Esophagus muscularis mucosa (tissue), 3 donors: ENCODE measurements at regions not wholly inside any gene's neighbourhood (a gene's known extent, or its start where the extent isn't known, plus 50 kb on each side); places are given as distances from the start of the nearest gene placed in this dataset.

Experiments
- CTCF ChIP-seq, 3 experiments: fragments of 200-600 bp in 2 of 3; fragments of 450-650 bp in 1 of 3; sonication (generic) in 2 of 3; IDR thresholded peaks; one replicate each; pipeline ENCODE4 v1.5.1; 2017 to 2019; ENCODE audit warnings: antibody characterized with exemption in 3 of 3, mild to moderate bottlenecking in 2 of 3, moderate library complexity in 1 of 3
- EP300 ChIP-seq: sonication (generic); formaldehyde crosslinking; IDR thresholded peaks from one replicate; pipeline ENCODE4 v1.6.1; 2017; ENCODE audit warnings: antibody characterized with exemption

- no peak for TF ChIP-seq CTCF (IDR thresholded peaks at IDR 0.05)
- TF ChIP-seq EP300: no peak
These were observed 275.1 kb downstream of the ADGRA3 start for GRCh38 chr4:22240814-22241213.
